ENCODE measurements at regions not wholly inside any gene's neighbourhood (a gene's known extent, or its start where the extent isn't known, plus 50 kb on each side); places are given as distances from the start of the nearest gene placed in this dataset.

GRCh38 chr10:131000244-131000643, 311.3 kb downstream of the TCERG1L start:
- no peak overlapping the region for H3K27ac ChIP-seq (ENCODE audit: low read depth, low read length)
- H3K36me3 ChIP-seq (ENCODE audit: control insufficient read depth, insufficient read depth, low read length): no peaks in the 10 kb centered on the region
- H3K9ac ChIP-seq (ENCODE audit: low read depth, low read length): no peak overlapping the region
- no peaks in the 10 kb centered on the region for H3K27me3 ChIP-seq (ENCODE audit: control insufficient read depth, insufficient read depth, low read length)
- no peak overlapping the region for H3K4me3 ChIP-seq (ENCODE audit: low read depth, low read length)
- peaks cover 33% of the 10 kb centered on the region for H3K4me1 ChIP-seq (ENCODE audit: control insufficient read depth, insufficient read depth, low read length)
- no peaks in the 10 kb centered on the region for H3K9me3 ChIP-seq (ENCODE audit: control insufficient read depth, insufficient read depth, low read length)

- Histone ChIP-seq H3K27ac (ENCODE audit: low read depth, low read length) (no peak overlapping the region), H3K27me3 (ENCODE audit: control insufficient read depth, insufficient read depth, low read length) (no peaks in the 10 kb centered on the region), H3K4me1 (ENCODE audit: control insufficient read depth, insufficient read depth, low read length) (peaks cover 33% of the 10 kb centered on the region), H3K36me3 (ENCODE audit: control insufficient read depth, insufficient read depth, low read length) (no peaks in the 10 kb centered on the region), H3K9me3 (ENCODE audit: control insufficient read depth, insufficient read depth, low read length) (no peaks in the 10 kb centered on the region), H3K4me3 (ENCODE audit: low read depth, low read length) (no peak overlapping the region), H3K9ac (ENCODE audit: low read depth, low read length) (no peak overlapping the region)
Observed at GRCh38 chr10:131000743-131001142, 310.8 kb downstream of the TCERG1L start.

- no peak overlapping the region for H3K4me3 ChIP-seq (ENCODE audit: low read depth, low read length)
- no peaks in the 10 kb centered on the region for H3K27me3 ChIP-seq (ENCODE audit: control insufficient read depth, insufficient read depth, low read length)
- H3K36me3 ChIP-seq (ENCODE audit: control insufficient read depth, insufficient read depth, low read length): no peaks in the 10 kb centered on the region
- no peak overlapping the region for H3K27ac ChIP-seq (ENCODE audit: low read depth, low read length)
- no peaks in the 10 kb centered on the region for H3K9me3 ChIP-seq (ENCODE audit: control insufficient read depth, insufficient read depth, low read length)
- H3K4me1 ChIP-seq (ENCODE audit: control insufficient read depth, insufficient read depth, low read length): peaks cover 33% of the 10 kb centered on the region
- H3K9ac ChIP-seq (ENCODE audit: low read depth, low read length): no peak overlapping the region
Observed at GRCh38 chr10:131001438-131001837, 310.1 kb downstream of the TCERG1L start.

GRCh38 chr10:131002031-131002861, 309.3 kb downstream of the TCERG1L start:
- Histone ChIP-seq H3K9me3 (ENCODE audit: control insufficient read depth, insufficient read depth, low read length) (no peaks in the 10 kb centered on the region), H3K9ac (ENCODE audit: low read depth, low read length) (no peak overlapping the region), H3K4me3 (ENCODE audit: low read depth, low read length) (no peak overlapping the region), H3K27ac (ENCODE audit: low read depth, low read length) (peak overlapping the region; percentile 85), H3K36me3 (ENCODE audit: control insufficient read depth, insufficient read depth, low read length) (no peaks in the 10 kb centered on the region), H3K27me3 (ENCODE audit: control insufficient read depth, insufficient read depth, low read length) (no peaks in the 10 kb centered on the region), H3K4me1 (ENCODE audit: control insufficient read depth, insufficient read depth, low read length) (peaks cover 33% of the 10 kb centered on the region)

- Histone ChIP-seq H3K27me3 (ENCODE audit: control insufficient read depth, insufficient read depth, low read length) (no peaks in the 10 kb centered on the region), H3K4me1 (ENCODE audit: control insufficient read depth, insufficient read depth, low read length) (peaks cover 33% of the 10 kb centered on the region), H3K9me3 (ENCODE audit: control insufficient read depth, insufficient read depth, low read length) (no peaks in the 10 kb centered on the region), H3K4me3 (ENCODE audit: low read depth, low read length) (no peak overlapping the region), H3K36me3 (ENCODE audit: control insufficient read depth, insufficient read depth, low read length) (no peaks in the 10 kb centered on the region), H3K9ac (ENCODE audit: low read depth, low read length) (no peak overlapping the region), H3K27ac (ENCODE audit: low read depth, low read length) (no peak overlapping the region)
Observed at GRCh38 chr10:131003455-131003854, 308.1 kb downstream of the TCERG1L start.

GRCh38 chr10:131004276-131004675, 307.2 kb downstream of the TCERG1L start:
- Histone ChIP-seq H3K9me3 (ENCODE audit: control insufficient read depth, insufficient read depth, low read length) (no peaks in the 10 kb centered on the region), H3K27me3 (ENCODE audit: control insufficient read depth, insufficient read depth, low read length) (no peaks in the 10 kb centered on the region), H3K4me1 (ENCODE audit: control insufficient read depth, insufficient read depth, low read length) (peaks cover 33% of the 10 kb centered on the region)

GRCh38 chr10:131006458-131007256, 304.9 kb downstream of the TCERG1L start:
- Histone ChIP-seq H3K36me3 (ENCODE audit: control insufficient read depth, insufficient read depth, low read length) (no peaks in the 10 kb centered on the region), H3K9ac (ENCODE audit: low read depth, low read length) (no peak overlapping the region), H3K9me3 (ENCODE audit: control insufficient read depth, insufficient read depth, low read length) (no peaks in the 10 kb centered on the region), H3K4me1 (ENCODE audit: control insufficient read depth, insufficient read depth, low read length) (peaks cover 31% of the 10 kb centered on the region), H3K27ac (ENCODE audit: low read depth, low read length) (no peak overlapping the region), H3K27me3 (ENCODE audit: control insufficient read depth, insufficient read depth, low read length) (no peaks in the 10 kb centered on the region), H3K4me3 (ENCODE audit: low read depth, low read length) (no peak overlapping the region)

More at GRCh38 chr10:131004276-131004675, 307.2 kb downstream of the TCERG1L start:
- Histone ChIP-seq H3K36me3 (ENCODE audit: control insufficient read depth, insufficient read depth, low read length) (no peaks in the 10 kb centered on the region), H3K9ac (ENCODE audit: low read depth, low read length) (no peak overlapping the region), H3K27ac (ENCODE audit: low read depth, low read length) (no peak overlapping the region), H3K4me3 (ENCODE audit: low read depth, low read length) (no peak overlapping the region)

GRCh38 chr10:131009791-131010190, 301.7 kb downstream of the TCERG1L start:
- no peak overlapping the region for H3K27ac ChIP-seq (ENCODE audit: low read depth, low read length)
- no peak overlapping the region for H3K4me3 ChIP-seq (ENCODE audit: low read depth, low read length)
- 0 out of 2 replicates have a peak, but pooled peaks cover 3% of the 10 kb centered on the region for H3K4me1 ChIP-seq (ENCODE audit: control insufficient read depth, insufficient read depth, low read length)
- H3K27me3 ChIP-seq (ENCODE audit: control insufficient read depth, insufficient read depth, low read length): no peaks in the 10 kb centered on the region
- no peaks in the 10 kb centered on the region for H3K36me3 ChIP-seq (ENCODE audit: control insufficient read depth, insufficient read depth, low read length)
- H3K9ac ChIP-seq (ENCODE audit: low read depth, low read length): no peak overlapping the region
- H3K9me3 ChIP-seq (ENCODE audit: control insufficient read depth, insufficient read depth, low read length): no peaks in the 10 kb centered on the region

- no peaks in the 10 kb centered on the region for H3K9me3 ChIP-seq (ENCODE audit: control insufficient read depth, insufficient read depth, low read length)
- H3K27me3 ChIP-seq (ENCODE audit: control insufficient read depth, insufficient read depth, low read length): no peaks in the 10 kb centered on the region
Observed at GRCh38 chr10:131010965-131011575, 300.5 kb downstream of the TCERG1L start.

GRCh38 chr10:131011936-131012640, 299.4 kb downstream of the TCERG1L start:
- no peaks in the 10 kb centered on the region for H3K27me3 ChIP-seq (ENCODE audit: control insufficient read depth, insufficient read depth, low read length)
- H3K4me3 ChIP-seq (ENCODE audit: low read depth, low read length): no peak overlapping the region
- no peaks in the 10 kb centered on the region for H3K36me3 ChIP-seq (ENCODE audit: control insufficient read depth, insufficient read depth, low read length)
- no peaks in the 10 kb centered on the region for H3K9me3 ChIP-seq (ENCODE audit: control insufficient read depth, insufficient read depth, low read length)
- no peak overlapping the region for H3K27ac ChIP-seq (ENCODE audit: low read depth, low read length)
- 0 out of 2 replicates have a peak, but pooled peaks cover 3% of the 10 kb centered on the region for H3K4me1 ChIP-seq (ENCODE audit: control insufficient read depth, insufficient read depth, low read length)
- no peak overlapping the region for H3K9ac ChIP-seq (ENCODE audit: low read depth, low read length)

More at GRCh38 chr10:131010965-131011575, 300.5 kb downstream of the TCERG1L start:
- no peaks in the 10 kb centered on the region for H3K36me3 ChIP-seq (ENCODE audit: control insufficient read depth, insufficient read depth, low read length)
- no peak overlapping the region for H3K4me3 ChIP-seq (ENCODE audit: low read depth, low read length)
- H3K9ac ChIP-seq (ENCODE audit: low read depth, low read length): no peak overlapping the region
- 0 out of 2 replicates have a peak, but pooled peaks cover 3% of the 10 kb centered on the region for H3K4me1 ChIP-seq (ENCODE audit: control insufficient read depth, insufficient read depth, low read length)
- H3K27ac ChIP-seq (ENCODE audit: low read depth, low read length): no peak overlapping the region

Data from HUES48 (cell line).